T-helper 17 cell (primary cell): ENCODE measurements at regions not wholly inside any gene's neighbourhood (a gene's known extent, or its start where the extent isn't known, plus 50 kb on each side); places are given as distances from the start of the nearest gene placed in this dataset.
"Not testable (repeated sequence)": the region's sequence is repeated elsewhere in the genome, so short reads cannot be mapped to it uniquely, and the experiment has no call there.

Source experiments
- ATAC-seq: fragments of 150-1000 bp; cut with Tn5 transposase; 2 replicates; pipeline ENCODE4 v1.10.0; 2021; ENCODE audit warnings: mild to moderate bottlenecking, moderate library complexity
- DNase-seq, 3 donors: peaks; one replicate each; pipeline versions ENCODE4 v3.0.0 to v3.0.0-alpha.2; 2020 to 2021
- H3K9me3 ChIP-seq: one replicate; pipeline ENCODE4 v1.7.0; 2013; ENCODE audit warnings: low read length, mild to moderate bottlenecking; ENCODE audit not compliant: control insufficient read depth, poor library complexity, severe bottlenecking
- H3K27ac Mint-ChIP-seq: one replicate; pipeline ENCODE4 v1.8.0; 2022; ENCODE audit warnings: mild to moderate bottlenecking, moderate library complexity, mixed read lengths
- H3K27me3 Mint-ChIP-seq: one replicate; pipeline ENCODE4 v1.8.0; 2022; ENCODE audit warnings: mixed read lengths
- H3K36me3 Mint-ChIP-seq: one replicate; pipeline ENCODE4 v1.8.0; 2022; ENCODE audit warnings: low read depth, mixed read lengths
- H3K4me1 Mint-ChIP-seq: one replicate; pipeline ENCODE4 v1.8.0; 2022; ENCODE audit warnings: mild to moderate bottlenecking, mixed read lengths
- H3K4me3 Mint-ChIP-seq: one replicate; pipeline ENCODE4 v1.8.0; 2022; ENCODE audit warnings: mild to moderate bottlenecking, moderate library complexity, mixed read lengths

GRCh38 chr2:238527565-238527964 lies 100.8 kb downstream of the ASB1 start:
- H3K36me3 Mint-ChIP-seq, result peaks cover 4% of the 10 kb centered on the region
- ATAC-seq (no peak), DNase-seq (no peak)
- H3K9me3 ChIP-seq, result no peaks in the 10 kb centered on the region
- no peak overlapping the region for H3K27ac Mint-ChIP-seq
- H3K4me1 Mint-ChIP-seq, result no peaks in the 10 kb centered on the region
- H3K27me3 Mint-ChIP-seq, result peaks cover 8% of the 10 kb centered on the region
- H3K4me3 Mint-ChIP-seq, result no peak overlapping the region

DNA sequence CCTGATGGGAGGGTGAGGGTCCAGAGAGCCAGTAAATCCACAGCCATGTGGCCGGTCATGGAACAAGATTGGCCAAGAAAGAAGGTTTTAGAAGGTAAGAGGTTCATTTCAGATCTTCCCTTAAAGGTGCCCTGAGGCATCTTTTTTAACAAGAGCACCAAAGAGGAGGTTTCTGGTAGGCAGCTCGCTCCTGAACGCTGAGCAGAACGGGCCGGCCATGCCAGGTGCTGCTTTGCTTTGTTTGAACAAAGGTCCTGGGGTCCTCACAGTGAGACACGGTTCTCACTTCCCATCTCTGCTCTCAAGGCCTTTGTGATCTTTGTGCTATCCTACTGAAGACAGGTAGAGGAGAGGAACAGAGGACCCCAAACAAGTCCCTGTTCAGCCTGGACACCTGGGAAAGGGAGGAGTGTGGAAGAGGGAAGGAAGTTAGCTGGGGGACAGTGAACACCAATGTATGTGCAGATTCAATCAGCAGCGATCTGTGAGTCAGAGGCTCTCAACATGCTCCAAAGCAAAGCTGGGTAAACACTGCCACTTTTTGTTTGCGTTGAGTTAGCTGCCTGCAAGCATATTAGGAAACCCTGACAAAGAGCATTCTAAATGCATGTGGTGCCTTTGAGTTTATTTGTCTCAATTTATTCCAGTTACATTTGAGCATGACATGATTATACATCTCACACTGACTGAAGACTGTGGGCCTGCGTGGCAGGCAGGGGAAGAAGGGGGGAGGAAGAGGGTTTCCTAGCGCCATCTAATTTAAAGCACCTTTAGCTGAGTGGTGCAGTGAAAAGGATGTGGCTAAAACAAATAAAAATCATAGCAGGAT lies 102.4 kb downstream of the ASB1 start:
- Mint-ChIP-seq H3K36me3 (peaks cover 4% of the 10 kb centered on the region), H3K27me3 (peaks cover 8% of the 10 kb centered on the region), H3K4me1 (no peaks in the 10 kb centered on the region), H3K27ac (no peak overlapping the region), H3K4me3 (no peak overlapping the region)
- H3K9me3 ChIP-seq, result no peaks in the 10 kb centered on the region
- ATAC-seq, result no peak
- DNase-seq, result no peak

- H3K4me1 Mint-ChIP-seq, H3K4me3 Mint-ChIP-seq, H3K9me3 ChIP-seq, H3K27ac Mint-ChIP-seq, ATAC-seq, DNase-seq, H3K36me3 Mint-ChIP-seq: not testable (repeated sequence)
- H3K27me3 Mint-ChIP-seq, result peaks cover 12% of the 10 kb centered on the region
Measured at GRCh38 chr2:238531017-238531645, 104.4 kb downstream of the ASB1 start.

GRCh38 chr2:238543732-238544131 lies 117.0 kb downstream of the ASB1 start:
- H3K27ac Mint-ChIP-seq, ATAC-seq, H3K9me3 ChIP-seq, H3K4me1 Mint-ChIP-seq, DNase-seq, H3K36me3 Mint-ChIP-seq, H3K4me3 Mint-ChIP-seq: not testable (repeated sequence)
- H3K27me3 Mint-ChIP-seq, result peaks cover 69% of the 10 kb centered on the region

DNA sequence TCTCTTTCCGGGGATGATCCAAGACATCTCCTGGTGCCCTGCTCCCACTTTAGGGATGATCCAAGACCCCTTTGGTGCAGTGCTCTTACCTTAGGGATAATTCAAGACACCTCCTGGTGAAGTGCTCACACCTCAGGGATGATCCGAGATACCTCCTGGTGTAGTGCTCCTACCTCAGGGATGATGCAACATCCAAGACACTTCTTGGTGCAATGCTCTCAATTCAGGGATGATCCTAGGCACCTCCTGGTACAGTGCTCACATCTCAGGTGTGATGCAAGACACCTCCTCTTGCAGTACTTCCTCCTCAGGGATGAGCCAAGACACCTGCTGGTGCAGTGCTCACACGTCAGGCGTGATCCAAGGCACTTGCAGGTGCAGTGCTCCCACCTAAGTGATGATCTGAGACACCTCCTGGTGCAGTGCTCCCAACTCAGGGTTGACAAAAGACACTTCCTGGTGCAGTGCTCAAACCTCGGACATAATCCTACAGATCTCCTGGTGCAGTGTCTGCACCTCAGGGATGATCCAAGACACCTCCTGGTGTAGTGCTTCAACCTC lies 122.3 kb downstream of the ASB1 start:
- ATAC-seq, result no peak
- Mint-ChIP-seq H3K36me3 (no peaks in the 10 kb centered on the region), H3K4me1 (no peaks in the 10 kb centered on the region), H3K27ac (no peak overlapping the region), H3K27me3 (peaks cover 44% of the 10 kb centered on the region), H3K4me3 (no peak overlapping the region)
- peaks cover 5% of the 10 kb centered on the region for H3K9me3 ChIP-seq
- no peak for DNase-seq

GRCh38 chr2:238549866-238550265 lies 123.1 kb downstream of the ASB1 start:
- ATAC-seq, result no peak
- H3K27me3 Mint-ChIP-seq, result peaks cover 42% of the 10 kb centered on the region

DNA sequence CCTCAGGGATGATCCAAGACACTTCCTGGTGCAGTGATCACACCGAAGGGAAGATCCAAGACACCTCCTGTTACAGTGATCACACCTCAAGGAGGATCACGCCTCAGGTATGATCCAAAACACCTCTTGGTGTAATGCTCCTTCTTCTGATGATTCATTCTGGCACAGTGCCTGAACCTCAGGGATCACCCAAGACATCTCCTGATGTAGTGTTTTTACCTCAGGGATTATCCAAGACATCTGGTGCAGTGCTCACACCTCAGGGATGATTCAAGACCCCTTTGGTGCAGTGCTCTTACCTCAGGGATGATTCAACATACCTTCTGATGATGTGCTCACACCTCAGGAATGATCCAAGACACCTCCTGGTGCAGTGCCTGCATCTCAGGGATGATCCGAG lies 124.4 kb downstream of the ASB1 start:
- H3K27ac Mint-ChIP-seq, result no peak overlapping the region
- peaks cover 43% of the 10 kb centered on the region for H3K27me3 Mint-ChIP-seq
- no peaks in the 10 kb centered on the region for H3K36me3 Mint-ChIP-seq
- no peak for DNase-seq
- H3K4me1 Mint-ChIP-seq, result no peaks in the 10 kb centered on the region
- H3K4me3 Mint-ChIP-seq, result no peak overlapping the region
- ATAC-seq, result no peak
- H3K9me3 ChIP-seq, result peaks cover under 1% of the 10 kb centered on the region

More at GRCh38 chr2:238549866-238550265, 123.1 kb downstream of the ASB1 start:
- peaks cover 5% of the 10 kb centered on the region for H3K9me3 ChIP-seq
- no peak overlapping the region for H3K27ac Mint-ChIP-seq
- DNase-seq, result no peak
- no peak overlapping the region for H3K4me3 Mint-ChIP-seq
- no peaks in the 10 kb centered on the region for H3K4me1 Mint-ChIP-seq
- no peaks in the 10 kb centered on the region for H3K36me3 Mint-ChIP-seq

GRCh38 chr2:238552226-238552625 lies 125.5 kb downstream of the ASB1 start:
- H3K4me1 Mint-ChIP-seq, result no peaks in the 10 kb centered on the region
- H3K36me3 Mint-ChIP-seq, result no peaks in the 10 kb centered on the region
- H3K27ac Mint-ChIP-seq, result no peak overlapping the region
- no peak for DNase-seq
- no peak for ATAC-seq
- H3K4me3 Mint-ChIP-seq, result no peak overlapping the region
- peaks cover 43% of the 10 kb centered on the region for H3K27me3 Mint-ChIP-seq
- no peaks in the 10 kb centered on the region for H3K9me3 ChIP-seq

GRCh38 chr2:238553159-238553558 lies 126.4 kb downstream of the ASB1 start:
- ATAC-seq (no peak), DNase-seq (no peak)
- H3K4me3 Mint-ChIP-seq, result no peak overlapping the region
- H3K27ac Mint-ChIP-seq, result no peak overlapping the region
- H3K27me3 Mint-ChIP-seq, result peaks cover 42% of the 10 kb centered on the region
- no peaks in the 10 kb centered on the region for H3K4me1 Mint-ChIP-seq
- no peaks in the 10 kb centered on the region for H3K36me3 Mint-ChIP-seq
- no peaks in the 10 kb centered on the region for H3K9me3 ChIP-seq

- ATAC-seq (no peak), DNase-seq (no peak)
- no peaks in the 10 kb centered on the region for H3K36me3 Mint-ChIP-seq
- no peak overlapping the region for H3K27ac Mint-ChIP-seq
- no peaks in the 10 kb centered on the region for H3K9me3 ChIP-seq
- peaks cover 31% of the 10 kb centered on the region for H3K27me3 Mint-ChIP-seq
- no peak overlapping the region for H3K4me3 Mint-ChIP-seq
- H3K4me1 Mint-ChIP-seq, result no peaks in the 10 kb centered on the region
Measured at GRCh38 chr2:238554468-238555315, 128.0 kb downstream of the ASB1 start.

- H3K4me3 Mint-ChIP-seq, result no peak overlapping the region
- ATAC-seq, result no peak
- H3K36me3 Mint-ChIP-seq, result no peaks in the 10 kb centered on the region
- H3K27me3 Mint-ChIP-seq, result peaks cover 36% of the 10 kb centered on the region
- no peaks in the 10 kb centered on the region for H3K4me1 Mint-ChIP-seq
- no peak overlapping the region for H3K27ac Mint-ChIP-seq
- no peaks in the 10 kb centered on the region for H3K9me3 ChIP-seq
- no peak for DNase-seq
Measured at GRCh38 chr2:238555786-238556542, 129.2 kb downstream of the ASB1 start.

GRCh38 chr2:238557431-238557830 lies 130.7 kb downstream of the ASB1 start:
- no peaks in the 10 kb centered on the region for H3K9me3 ChIP-seq
- no peak for ATAC-seq
- peaks cover 31% of the 10 kb centered on the region for H3K27me3 Mint-ChIP-seq
- no peaks in the 10 kb centered on the region for H3K4me1 Mint-ChIP-seq
- no peaks in the 10 kb centered on the region for H3K36me3 Mint-ChIP-seq
- H3K4me3 Mint-ChIP-seq, result no peak overlapping the region
- DNase-seq, result no peak
- H3K27ac Mint-ChIP-seq, result no peak overlapping the region
